ENCODE measurements at regions not wholly inside any gene's neighbourhood (a gene's known extent, or its start where the extent isn't known, plus 50 kb on each side); places are given as distances from the start of the nearest gene placed in this dataset.

DNA sequence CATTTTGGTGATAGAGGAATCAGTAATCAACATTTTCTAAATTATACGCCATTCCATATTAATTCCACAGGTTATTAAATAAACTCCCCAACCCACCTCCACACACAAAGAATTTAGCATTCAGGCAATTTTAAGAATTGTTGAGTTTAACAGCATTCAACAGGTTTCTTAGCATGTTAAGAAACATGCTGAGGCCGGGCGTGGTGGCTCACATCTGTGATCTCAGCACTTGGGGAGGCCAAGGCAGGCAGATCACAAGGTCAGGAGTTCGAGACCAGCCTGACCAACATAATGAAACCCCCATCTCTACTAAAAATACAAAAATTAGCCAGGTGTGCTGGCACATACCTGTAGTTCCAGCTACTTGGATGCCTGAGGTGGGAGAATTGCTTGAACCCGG lies 64.0 kb upstream of the PHACTR2 start:
- TF ChIP-seq BACH2 (CRISPR knock-in tag; IDR thresholded peaks at IDR 0.05; ENCODE audit: borderline replicate concordance) (no peak), ZNF70 (CRISPR knock-in tag; IDR thresholded peaks at IDR 0.05) (no peak), SNAI2 (CRISPR knock-in tag; IDR thresholded peaks at IDR 0.05) (no peak), CSDC2 (CRISPR knock-in tag; IDR thresholded peaks at IDR 0.05) (no peak), ISL1 (CRISPR knock-in tag; IDR thresholded peaks at IDR 0.05) (no peak), ESRRG (CRISPR knock-in tag; IDR thresholded peaks at IDR 0.05) (no peak)
- TF ChIP-seq, protein P1, sequence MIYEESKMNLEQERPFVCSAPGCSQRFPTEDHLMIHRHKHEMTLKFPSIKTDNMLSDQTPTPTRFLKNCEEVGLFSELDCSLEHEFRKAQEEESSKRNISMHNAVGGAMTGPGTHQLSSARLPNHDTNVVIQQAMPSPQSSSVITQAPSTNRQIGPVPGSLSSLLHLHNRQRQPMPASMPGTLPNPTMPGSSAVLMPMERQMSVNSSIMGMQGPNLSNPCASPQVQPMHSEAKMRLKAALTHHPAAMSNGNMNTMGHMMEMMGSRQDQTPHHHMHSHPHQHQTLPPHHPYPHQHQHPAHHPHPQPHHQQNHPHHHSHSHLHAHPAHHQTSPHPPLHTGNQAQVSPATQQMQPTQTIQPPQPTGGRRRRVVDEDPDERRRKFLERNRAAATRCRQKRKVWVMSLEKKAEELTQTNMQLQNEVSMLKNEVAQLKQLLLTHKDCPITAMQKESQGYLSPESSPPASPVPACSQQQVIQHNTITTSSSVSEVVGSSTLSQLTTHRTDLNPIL (CRISPR knock-in tag; IDR thresholded peaks at IDR 0.05; ENCODE audit: low read depth), result no peak
- TF ChIP-seq, protein P2, sequence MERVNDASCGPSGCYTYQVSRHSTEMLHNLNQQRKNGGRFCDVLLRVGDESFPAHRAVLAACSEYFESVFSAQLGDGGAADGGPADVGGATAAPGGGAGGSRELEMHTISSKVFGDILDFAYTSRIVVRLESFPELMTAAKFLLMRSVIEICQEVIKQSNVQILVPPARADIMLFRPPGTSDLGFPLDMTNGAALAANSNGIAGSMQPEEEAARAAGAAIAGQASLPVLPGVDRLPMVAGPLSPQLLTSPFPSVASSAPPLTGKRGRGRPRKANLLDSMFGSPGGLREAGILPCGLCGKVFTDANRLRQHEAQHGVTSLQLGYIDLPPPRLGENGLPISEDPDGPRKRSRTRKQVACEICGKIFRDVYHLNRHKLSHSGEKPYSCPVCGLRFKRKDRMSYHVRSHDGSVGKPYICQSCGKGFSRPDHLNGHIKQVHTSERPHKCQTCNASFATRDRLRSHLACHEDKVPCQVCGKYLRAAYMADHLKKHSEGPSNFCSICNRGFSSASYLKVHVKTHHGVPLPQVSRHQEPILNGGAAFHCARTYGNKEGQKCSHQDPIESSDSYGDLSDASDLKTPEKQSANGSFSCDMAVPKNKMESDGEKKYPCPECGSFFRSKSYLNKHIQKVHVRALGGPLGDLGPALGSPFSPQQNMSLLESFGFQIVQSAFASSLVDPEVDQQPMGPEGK (CRISPR knock-in tag; IDR thresholded peaks at IDR 0.05; ENCODE audit: borderline replicate concordance), result no peak
- TF ChIP-seq, protein P3, sequence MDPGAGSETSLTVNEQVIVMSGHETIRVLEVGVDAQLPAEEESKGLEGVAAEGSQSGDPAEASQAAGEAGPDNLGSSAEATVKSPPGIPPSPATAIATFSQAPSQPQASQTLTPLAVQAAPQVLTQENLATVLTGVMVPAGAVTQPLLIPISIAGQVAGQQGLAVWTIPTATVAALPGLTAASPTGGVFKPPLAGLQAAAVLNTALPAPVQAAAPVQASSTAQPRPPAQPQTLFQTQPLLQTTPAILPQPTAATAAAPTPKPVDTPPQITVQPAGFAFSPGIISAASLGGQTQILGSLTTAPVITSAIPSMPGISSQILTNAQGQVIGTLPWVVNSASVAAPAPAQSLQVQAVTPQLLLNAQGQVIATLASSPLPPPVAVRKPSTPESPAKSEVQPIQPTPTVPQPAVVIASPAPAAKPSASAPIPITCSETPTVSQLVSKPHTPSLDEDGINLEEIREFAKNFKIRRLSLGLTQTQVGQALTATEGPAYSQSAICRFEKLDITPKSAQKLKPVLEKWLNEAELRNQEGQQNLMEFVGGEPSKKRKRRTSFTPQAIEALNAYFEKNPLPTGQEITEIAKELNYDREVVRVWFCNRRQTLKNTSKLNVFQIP (CRISPR knock-in tag; IDR thresholded peaks at IDR 0.05; ENCODE audit: borderline replicate concordance, low read depth), result no peak
- TF ChIP-seq, protein P4, sequence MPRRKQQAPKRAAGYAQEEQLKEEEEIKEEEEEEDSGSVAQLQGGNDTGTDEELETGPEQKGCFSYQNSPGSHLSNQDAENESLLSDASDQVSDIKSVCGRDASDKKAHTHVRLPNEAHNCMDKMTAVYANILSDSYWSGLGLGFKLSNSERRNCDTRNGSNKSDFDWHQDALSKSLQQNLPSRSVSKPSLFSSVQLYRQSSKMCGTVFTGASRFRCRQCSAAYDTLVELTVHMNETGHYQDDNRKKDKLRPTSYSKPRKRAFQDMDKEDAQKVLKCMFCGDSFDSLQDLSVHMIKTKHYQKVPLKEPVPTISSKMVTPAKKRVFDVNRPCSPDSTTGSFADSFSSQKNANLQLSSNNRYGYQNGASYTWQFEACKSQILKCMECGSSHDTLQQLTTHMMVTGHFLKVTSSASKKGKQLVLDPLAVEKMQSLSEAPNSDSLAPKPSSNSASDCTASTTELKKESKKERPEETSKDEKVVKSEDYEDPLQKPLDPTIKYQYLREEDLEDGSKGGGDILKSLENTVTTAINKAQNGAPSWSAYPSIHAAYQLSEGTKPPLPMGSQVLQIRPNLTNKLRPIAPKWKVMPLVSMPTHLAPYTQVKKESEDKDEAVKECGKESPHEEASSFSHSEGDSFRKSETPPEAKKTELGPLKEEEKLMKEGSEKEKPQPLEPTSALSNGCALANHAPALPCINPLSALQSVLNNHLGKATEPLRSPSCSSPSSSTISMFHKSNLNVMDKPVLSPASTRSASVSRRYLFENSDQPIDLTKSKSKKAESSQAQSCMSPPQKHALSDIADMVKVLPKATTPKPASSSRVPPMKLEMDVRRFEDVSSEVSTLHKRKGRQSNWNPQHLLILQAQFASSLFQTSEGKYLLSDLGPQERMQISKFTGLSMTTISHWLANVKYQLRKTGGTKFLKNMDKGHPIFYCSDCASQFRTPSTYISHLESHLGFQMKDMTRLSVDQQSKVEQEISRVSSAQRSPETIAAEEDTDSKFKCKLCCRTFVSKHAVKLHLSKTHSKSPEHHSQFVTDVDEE (CRISPR knock-in tag; IDR thresholded peaks at IDR 0.05), result no peak
